Astrocyte (in vitro differentiated cells and primary cell): ENCODE measurements at regions not wholly inside any gene's neighbourhood (a gene's known extent, or its start where the extent isn't known, plus 50 kb on each side); places are given as distances from the start of the nearest gene placed in this dataset.

Experiments used
- DNase-seq: peaks from one replicate; pipeline ENCODE4 v3.0.0-alpha.2; 2010; ENCODE audit warnings: low read depth
- FAIRE-seq: peaks from 2 replicates; lab custom pipeline; 2011; peaks lifted over from hg19 to GRCh38; lab: Jason Lieb, UNC
- H2AFZ ChIP-seq: 2 replicates; pipeline ENCODE4 v1.6.0; 2012; ENCODE audit warnings: low read depth, low read length, inconsistent platforms
- H3K27ac ChIP-seq: 2 replicates; pipeline ENCODE4 v1.5.1; 2011; ENCODE audit warnings: low read depth, low read length, inconsistent platforms
- H3K27me3 ChIP-seq: 2 replicates; pipeline ENCODE4 v1.6.0; 2011; ENCODE audit warnings: low read length, inconsistent platforms; ENCODE audit not compliant: insufficient read depth
- H3K36me3 ChIP-seq: 2 replicates; pipeline ENCODE4 v1.5.1; 2011; ENCODE audit warnings: low read length, inconsistent platforms; ENCODE audit not compliant: insufficient read depth
- H3K4me1 ChIP-seq: 2 replicates; pipeline ENCODE4 v1.5.1; 2011; ENCODE audit warnings: low read length, inconsistent platforms; ENCODE audit not compliant: insufficient read depth
- H3K4me2 ChIP-seq: 2 replicates; pipeline ENCODE4 v1.6.0; 2012; ENCODE audit warnings: low read length, inconsistent platforms
- H3K4me3 ChIP-seq: 2 replicates; pipeline ENCODE4 v1.5.1; 2011; ENCODE audit warnings: low read depth, mild to moderate bottlenecking, low read length, inconsistent platforms; ENCODE audit not compliant: insufficient read depth
- H3K79me2 ChIP-seq: 2 replicates; pipeline ENCODE4 v1.6.0; 2012; ENCODE audit warnings: mild to moderate bottlenecking, low read length, inconsistent platforms; ENCODE audit not compliant: insufficient read depth
- H3K9ac ChIP-seq: 2 replicates; pipeline ENCODE4 v1.6.0; 2012; ENCODE audit warnings: mild to moderate bottlenecking, low read length, inconsistent platforms
- H3K9me3 ChIP-seq: 2 replicates; pipeline ENCODE4 v1.5.1; 2012; ENCODE audit warnings: low read depth, mild to moderate bottlenecking, low read length, inconsistent platforms; ENCODE audit not compliant: insufficient read depth
- H4K20me1 ChIP-seq: 2 replicates; pipeline ENCODE4 v1.6.0; 2012; ENCODE audit warnings: low read length, inconsistent platforms; ENCODE audit not compliant: insufficient read depth
- H3K27ac Mint-ChIP-seq: one replicate; pipeline ENCODE4 v1.8.0; 2021; ENCODE audit warnings: mild to moderate bottlenecking, mixed read lengths; ENCODE audit not compliant: unreplicated experiment
- H3K27me3 Mint-ChIP-seq: one replicate; pipeline ENCODE4 v1.8.0; 2021; ENCODE audit warnings: low read depth, mixed read lengths; ENCODE audit not compliant: unreplicated experiment
- H3K36me3 Mint-ChIP-seq: one replicate; pipeline ENCODE4 v1.8.0; 2021; ENCODE audit warnings: low read depth, mixed read lengths; ENCODE audit not compliant: unreplicated experiment
- H3K4me1 Mint-ChIP-seq: one replicate; pipeline ENCODE4 v1.8.0; 2021; ENCODE audit warnings: low read depth, mixed read lengths; ENCODE audit not compliant: unreplicated experiment
- H3K4me3 Mint-ChIP-seq: one replicate; pipeline ENCODE4 v1.8.0; 2021; ENCODE audit warnings: mild to moderate bottlenecking, moderate library complexity, mixed read lengths; ENCODE audit not compliant: unreplicated experiment
- H3K9me3 Mint-ChIP-seq: one replicate; pipeline ENCODE4 v1.8.0; 2021; ENCODE audit warnings: mild to moderate bottlenecking, mixed read lengths; ENCODE audit not compliant: unreplicated experiment
- CTCF ChIP-seq: IDR thresholded peaks from 2 replicates; pipeline ENCODE4 v1.5.1; 2011; ENCODE audit warnings: low read depth, mild to moderate bottlenecking, inconsistent platforms, low read length, moderate library complexity; ENCODE audit not compliant: insufficient read depth
- EZH2 ChIP-seq: IDR thresholded peaks from 2 replicates; pipeline ENCODE4 v1.6.1; 2012; ENCODE audit warnings: mild to moderate bottlenecking, low read length, inconsistent platforms; ENCODE audit not compliant: insufficient read depth

DNA sequence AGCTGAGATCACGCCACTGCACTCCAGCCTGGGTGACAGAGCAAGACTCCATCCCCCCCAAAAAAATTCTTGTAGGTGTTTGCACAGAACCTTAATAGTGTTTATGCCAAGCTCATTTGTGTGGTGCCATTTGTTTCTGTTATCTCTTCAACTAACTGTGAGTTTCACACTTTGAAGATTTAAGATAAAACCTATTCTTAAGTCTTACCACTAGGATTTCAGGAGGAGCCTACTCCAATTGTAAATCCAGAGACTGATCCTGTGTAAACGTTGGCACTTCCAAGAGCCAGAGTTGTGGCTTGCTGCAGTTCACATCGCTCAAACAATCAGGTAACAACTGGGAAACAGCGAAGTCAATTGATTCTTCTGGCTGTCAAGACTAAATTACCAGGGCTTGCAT is 242.4 kb upstream of the SATB1 start:
- no peak for TF ChIP-seq CTCF
- no peak for TF ChIP-seq EZH2
- Histone ChIP-seq H3K4me1 (no peaks in the 10 kb centered on the region), H3K27me3 (no peaks in the 10 kb centered on the region), H3K9ac (no peak overlapping the region), H3K27ac (no peak overlapping the region), H3K9me3 (no peaks in the 10 kb centered on the region), H4K20me1 (no peaks in the 10 kb centered on the region), H3K4me2 (no peak overlapping the region), H3K79me2 (no peaks in the 10 kb centered on the region), H3K36me3 (no peaks in the 10 kb centered on the region), H3K4me3 (no peak overlapping the region), H2AFZ (no peak overlapping the region)
- Mint-ChIP-seq H3K36me3 (no peaks in the 10 kb centered on the region), H3K4me1 (no peaks in the 10 kb centered on the region), H3K4me3 (no peak overlapping the region), H3K27ac (no peak overlapping the region), H3K9me3 (no peaks in the 10 kb centered on the region), H3K27me3 (no peaks in the 10 kb centered on the region)
- DNase-seq, result no peak
- FAIRE-seq, result no peak

- Histone ChIP-seq H3K79me2 (no peaks in the 10 kb centered on the region), H3K27ac (no peak overlapping the region), H3K9ac (no peak overlapping the region), H3K9me3 (no peaks in the 10 kb centered on the region), H2AFZ (no peak overlapping the region), H3K4me2 (no peak overlapping the region), H4K20me1 (no peaks in the 10 kb centered on the region), H3K27me3 (no peaks in the 10 kb centered on the region), H3K4me3 (no peak overlapping the region), H3K36me3 (no peaks in the 10 kb centered on the region), H3K4me1 (no peaks in the 10 kb centered on the region)
- no peak for DNase-seq
- Mint-ChIP-seq H3K4me1 (no peaks in the 10 kb centered on the region), H3K9me3 (no peaks in the 10 kb centered on the region), H3K36me3 (no peaks in the 10 kb centered on the region), H3K27me3 (no peaks in the 10 kb centered on the region), H3K4me3 (no peak overlapping the region), H3K27ac (no peak overlapping the region)
- TF ChIP-seq CTCF (no peak), EZH2 (no peak)
- no peak for FAIRE-seq
Measured at GRCh38 chr3:18666655-18667054, 241.5 kb upstream of the SATB1 start.

DNA sequence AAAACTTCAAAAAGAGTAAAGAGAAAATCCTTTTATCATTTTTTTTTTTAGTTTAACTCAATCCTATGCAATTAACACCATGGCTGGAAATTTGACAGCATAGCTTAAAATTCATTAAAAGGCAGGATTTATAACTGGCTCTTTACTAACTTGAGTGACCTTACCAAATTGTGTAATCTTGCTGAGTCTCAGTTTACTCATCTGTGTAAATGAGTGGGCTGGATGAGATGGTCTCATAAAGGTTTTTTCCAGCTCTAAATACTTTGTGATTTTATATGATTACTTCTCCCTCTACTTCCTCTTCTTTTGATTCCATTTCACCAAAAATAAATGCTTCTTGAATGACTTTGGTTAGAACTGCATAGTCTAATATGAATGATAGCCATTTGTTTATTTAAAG is 234.9 kb upstream of the SATB1 start:
- Mint-ChIP-seq H3K4me1 (no peaks in the 10 kb centered on the region), H3K36me3 (no peaks in the 10 kb centered on the region), H3K4me3 (no peak overlapping the region), H3K27ac (no peak overlapping the region), H3K27me3 (no peaks in the 10 kb centered on the region), H3K9me3 (peaks cover 3% of the 10 kb centered on the region)
- no peaks in the 10 kb centered on the region for H4K20me1 ChIP-seq
- no peaks in the 10 kb centered on the region for H3K27me3 ChIP-seq
- FAIRE-seq (no peak), DNase-seq (no peak)
- TF ChIP-seq EZH2 (no peak), CTCF (no peak)
- no peaks in the 10 kb centered on the region for H3K79me2 ChIP-seq
- no peak overlapping the region for H3K9ac ChIP-seq
- H3K9me3 ChIP-seq, result no peaks in the 10 kb centered on the region
- H3K27ac ChIP-seq, result no peak overlapping the region
- no peaks in the 10 kb centered on the region for H3K36me3 ChIP-seq
- H3K4me2 ChIP-seq, result no peak overlapping the region
- no peak overlapping the region for H3K4me3 ChIP-seq
- H3K4me1 ChIP-seq, result no peaks in the 10 kb centered on the region
- H2AFZ ChIP-seq, result no peak overlapping the region
